Neural progenitor cell (in vitro differentiated cells): ENCODE measurements at regions not wholly inside any gene's neighbourhood (a gene's known extent, or its start where the extent isn't known, plus 50 kb on each side); places are given as distances from the start of the nearest gene placed in this dataset.

ENCODE experiments used
- DNase-seq: peaks from one replicate; pipeline ENCODE4 v3.0.0-alpha.2; 2016; ENCODE audit warnings: low spot score
- H2AFZ ChIP-seq: fragments of 200-600 bp; sonication (generic); replicated peaks from 2 replicates; pipeline ENCODE4 v1.6.1; 2016; ENCODE audit warnings: antibody characterized with exemption
- H3F3A ChIP-seq: fragments of 200-600 bp; sonication (generic); 2 replicates; pipeline ENCODE4 v1.6.1; 2016; ENCODE audit warnings: antibody characterized with exemption, low read depth
- H3K27ac ChIP-seq: fragments of 200-600 bp; sonication (generic); 2 replicates; pipeline ENCODE4 v1.5.1; 2016; ENCODE audit warnings: mild to moderate bottlenecking
- H3K27me3 ChIP-seq: fragments of 200-600 bp; sonication (generic); 2 replicates; pipeline ENCODE4 v1.6.1; 2016; ENCODE audit warnings: mild to moderate bottlenecking, moderate library complexity
- H3K36me3 ChIP-seq: fragments of 200-600 bp; sonication (generic); 2 replicates; pipeline ENCODE4 v1.5.1; 2016
- H3K4me1 ChIP-seq: fragments of 200-600 bp; sonication (generic); 2 replicates; pipeline ENCODE4 v1.6.1; 2016; ENCODE audit warnings: mixed run types
- H3K4me2 ChIP-seq: fragments of 200-600 bp; sonication (generic); 2 replicates; pipeline ENCODE4 v1.6.1; 2016
- H3K4me3 ChIP-seq: fragments of 200-600 bp; sonication (generic); 2 replicates; pipeline ENCODE4 v1.5.1; 2016
- H3K79me2 ChIP-seq: fragments of 200-600 bp; sonication (generic); 2 replicates; pipeline ENCODE4 v1.6.1; 2016; ENCODE audit warnings: low read depth
- H3K9ac ChIP-seq: fragments of 200-600 bp; sonication (generic); 2 replicates; pipeline ENCODE4 v1.6.1; 2016
- H3K9me3 ChIP-seq: fragments of 200-600 bp; sonication (generic); 2 replicates; pipeline ENCODE4 v1.5.1; 2016; ENCODE audit warnings: low read depth
- H4K20me1 ChIP-seq: fragments of 200-600 bp; sonication (generic); 2 replicates; pipeline ENCODE4 v1.6.1; 2016; ENCODE audit warnings: low read depth
- H3K27ac Mint-ChIP-seq: 3 replicates; pipeline ENCODE4 v1.8.0; 2021; ENCODE audit warnings: mixed read lengths
- H3K27me3 Mint-ChIP-seq: 2 replicates; pipeline ENCODE4 v1.8.0; 2022; ENCODE audit warnings: low read depth, mild to moderate bottlenecking, inconsistent platforms, moderate library complexity, mixed read lengths; ENCODE audit not compliant: insufficient read depth
- H3K36me3 Mint-ChIP-seq: 3 replicates; pipeline ENCODE4 v1.8.0; 2021; ENCODE audit warnings: mixed read lengths
- H3K4me1 Mint-ChIP-seq: 3 replicates; pipeline ENCODE4 v1.8.0; 2021; ENCODE audit warnings: mixed read lengths
- H3K4me3 Mint-ChIP-seq: 3 replicates; pipeline ENCODE4 v1.8.0; 2021; ENCODE audit warnings: mild to moderate bottlenecking, moderate library complexity, mixed read lengths
- H3K9me3 Mint-ChIP-seq: 3 replicates; pipeline ENCODE4 v1.8.0; 2020; ENCODE audit warnings: mixed read lengths
- EZH2 ChIP-seq: fragments of 200-600 bp; sonication (generic); IDR thresholded peaks from 2 replicates; pipeline ENCODE4 v1.6.1; 2017; ENCODE audit warnings: antibody characterized with exemption, mild to moderate bottlenecking, moderate library complexity
- EZH2phosphoT487 ChIP-seq: fragments of 200-600 bp; sonication (generic); IDR thresholded peaks from 2 replicates; pipeline ENCODE4 v1.6.1; 2017; ENCODE audit warnings: antibody characterized with exemption
- TF ChIP-seq, protein P1 (sequence below): fragments of 200-600 bp; sonication (generic); IDR thresholded peaks from 2 replicates; pipeline ENCODE4 v1.5.1; 2017; ENCODE audit warnings: antibody characterized with exemption, mild to moderate bottlenecking

DNA sequence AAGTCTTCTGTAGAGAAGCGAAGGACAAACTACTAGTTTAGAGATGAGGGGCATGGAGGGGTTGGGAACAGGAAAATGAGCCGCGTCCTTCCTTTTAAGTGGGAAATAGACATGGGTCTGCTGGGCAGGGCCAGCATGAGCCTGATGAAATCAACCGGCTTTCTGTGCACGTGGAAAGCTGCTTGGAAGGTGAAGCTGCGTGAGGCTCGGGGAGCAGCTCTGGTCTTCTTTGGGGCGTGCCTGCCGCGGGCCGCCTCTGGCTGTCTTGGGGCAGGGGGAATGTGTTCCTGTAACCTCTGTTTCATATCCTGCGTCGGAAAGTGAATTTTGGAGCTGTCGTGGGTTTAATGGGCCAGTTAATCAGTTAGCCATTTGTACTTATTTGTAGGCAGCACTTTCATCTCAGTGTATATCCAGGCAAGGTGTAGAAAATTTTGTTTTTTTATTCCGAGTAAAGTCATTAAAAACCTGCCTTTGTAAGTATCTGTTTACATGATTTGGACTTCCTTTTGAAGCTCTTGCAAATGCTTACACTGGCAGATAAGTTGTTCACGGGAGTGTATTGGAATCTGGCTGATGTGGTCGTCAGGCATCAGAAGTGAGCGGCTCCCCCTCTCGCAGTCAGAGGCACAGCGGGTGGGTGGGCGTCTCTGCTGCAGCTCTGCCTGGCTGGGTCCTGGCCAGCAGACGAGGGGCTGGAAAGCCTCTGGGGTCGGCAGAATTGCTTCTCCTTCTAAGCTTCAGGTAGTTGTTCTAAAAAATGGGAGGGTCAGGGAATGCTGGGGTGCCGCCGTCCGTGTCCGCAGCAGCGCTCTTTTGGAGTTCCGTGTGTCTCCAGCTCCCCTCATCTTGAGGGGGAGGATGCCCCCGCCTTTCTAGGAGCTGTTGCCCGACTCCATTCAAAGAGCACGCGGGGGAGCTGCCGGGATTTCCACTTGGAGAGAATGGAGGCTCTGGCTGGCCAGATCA, 70.5 kb upstream of the HGFAC start:
- Histone ChIP-seq H3K4me3 (peak overlapping the region; percentile 17), H3K4me1 (peaks cover 44% of the 10 kb centered on the region), H3F3A (peaks cover 27% of the 10 kb centered on the region), H3K27ac (no peak overlapping the region), H3K36me3 (no peaks in the 10 kb centered on the region), H2AFZ (no peak overlapping the region), H3K4me2 (peak overlapping the region; percentile 74), H3K79me2 (peaks cover 17% of the 10 kb centered on the region), H4K20me1 (peaks cover 52% of the 10 kb centered on the region), H3K9ac (no peak overlapping the region), H3K27me3 (peaks cover 8% of the 10 kb centered on the region), H3K9me3 (no peaks in the 10 kb centered on the region)
- peaks cover 21% of the 10 kb centered on the region for H3K36me3 Mint-ChIP-seq
- TF ChIP-seq, protein P1, sequence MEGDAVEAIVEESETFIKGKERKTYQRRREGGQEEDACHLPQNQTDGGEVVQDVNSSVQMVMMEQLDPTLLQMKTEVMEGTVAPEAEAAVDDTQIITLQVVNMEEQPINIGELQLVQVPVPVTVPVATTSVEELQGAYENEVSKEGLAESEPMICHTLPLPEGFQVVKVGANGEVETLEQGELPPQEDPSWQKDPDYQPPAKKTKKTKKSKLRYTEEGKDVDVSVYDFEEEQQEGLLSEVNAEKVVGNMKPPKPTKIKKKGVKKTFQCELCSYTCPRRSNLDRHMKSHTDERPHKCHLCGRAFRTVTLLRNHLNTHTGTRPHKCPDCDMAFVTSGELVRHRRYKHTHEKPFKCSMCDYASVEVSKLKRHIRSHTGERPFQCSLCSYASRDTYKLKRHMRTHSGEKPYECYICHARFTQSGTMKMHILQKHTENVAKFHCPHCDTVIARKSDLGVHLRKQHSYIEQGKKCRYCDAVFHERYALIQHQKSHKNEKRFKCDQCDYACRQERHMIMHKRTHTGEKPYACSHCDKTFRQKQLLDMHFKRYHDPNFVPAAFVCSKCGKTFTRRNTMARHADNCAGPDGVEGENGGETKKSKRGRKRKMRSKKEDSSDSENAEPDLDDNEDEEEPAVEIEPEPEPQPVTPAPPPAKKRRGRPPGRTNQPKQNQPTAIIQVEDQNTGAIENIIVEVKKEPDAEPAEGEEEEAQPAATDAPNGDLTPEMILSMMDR: no peak
- TF ChIP-seq EZH2 (no peak), EZH2phosphoT487 (no peak)
- H3K4me3 Mint-ChIP-seq: peak overlapping the region; percentile 81
- H3K9me3 Mint-ChIP-seq: no peaks in the 10 kb centered on the region
- peak overlapping the region; percentile 63 for H3K27ac Mint-ChIP-seq
- DNase-seq: peak; percentile 65
- peaks cover 23% of the 10 kb centered on the region for H3K27me3 Mint-ChIP-seq
- H3K4me1 Mint-ChIP-seq: peaks cover 64% of the 10 kb centered on the region

DNA sequence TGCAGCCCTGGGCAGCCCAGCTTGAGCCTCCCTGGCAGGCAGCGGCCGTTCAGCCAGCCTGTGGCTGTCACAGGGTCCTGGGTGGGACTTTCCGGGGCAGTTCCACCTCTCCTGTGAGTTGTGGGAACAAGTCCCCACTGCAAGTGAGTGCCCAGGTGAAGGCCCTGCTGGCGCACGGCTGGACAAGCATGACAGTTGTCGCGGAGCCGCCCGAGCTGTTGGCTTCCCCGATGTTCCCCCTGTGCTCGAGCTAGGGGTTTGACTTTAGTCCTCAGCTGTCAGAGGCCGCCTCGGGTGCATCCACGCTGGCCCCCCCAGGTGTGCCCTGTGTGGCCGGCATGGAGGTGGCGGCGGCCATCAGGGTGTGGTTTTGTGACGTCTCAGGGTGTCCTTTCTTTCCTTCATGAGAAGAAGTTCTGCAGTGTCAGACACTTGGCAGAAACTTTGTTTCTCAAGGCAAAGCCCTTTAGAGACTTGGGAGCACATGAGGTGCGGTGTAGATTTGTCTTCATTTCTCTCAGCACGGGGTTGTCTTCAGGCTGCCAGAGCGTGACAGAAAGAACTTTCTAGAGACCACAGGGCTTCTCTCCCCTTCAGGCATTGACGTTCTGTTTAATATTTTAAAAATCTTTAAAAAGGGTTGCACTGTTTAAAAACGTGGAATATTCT, 69.4 kb upstream of the HGFAC start:
- H3K27ac Mint-ChIP-seq: no peak overlapping the region
- no peak overlapping the region for H2AFZ ChIP-seq
- peaks cover 59% of the 10 kb centered on the region for H3K4me1 Mint-ChIP-seq

DNA sequence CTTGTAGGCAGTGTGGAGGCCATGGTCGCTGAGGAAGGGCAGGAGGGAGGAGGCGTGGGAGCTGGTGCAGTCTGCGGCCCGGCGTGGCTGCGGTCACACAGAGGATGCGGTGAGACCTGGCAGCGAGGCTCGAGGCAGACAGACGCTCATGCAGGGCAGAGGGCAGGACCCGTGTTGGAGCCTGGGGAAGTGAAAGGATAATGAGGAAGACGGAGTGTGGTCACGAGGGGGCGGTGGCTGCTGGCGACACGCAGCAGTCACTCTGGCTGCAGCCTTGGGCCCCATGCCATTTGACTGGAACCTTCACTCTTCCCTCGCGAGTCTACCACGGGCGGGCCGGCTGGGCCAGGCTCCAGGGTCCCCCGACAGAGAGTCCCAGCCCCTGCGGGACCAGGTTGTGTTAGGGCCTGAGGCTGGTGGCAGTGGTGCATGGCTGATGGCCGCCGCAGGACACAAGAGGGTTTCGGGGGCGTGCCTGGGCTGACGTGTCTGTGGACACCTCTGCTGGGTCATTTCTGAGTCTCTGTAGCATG, 68.8 kb upstream of the HGFAC start:
- Mint-ChIP-seq H3K4me1 (peaks cover 53% of the 10 kb centered on the region), H3K27me3 (peaks cover 19% of the 10 kb centered on the region), H3K4me3 (peak overlapping the region; percentile 21), H3K9me3 (peaks cover 5% of the 10 kb centered on the region), H3K27ac (no peak overlapping the region), H3K36me3 (peaks cover 27% of the 10 kb centered on the region)
- DNase-seq: no peak
- H3K36me3 ChIP-seq: no peaks in the 10 kb centered on the region
- no peak overlapping the region for H2AFZ ChIP-seq
- peaks cover 17% of the 10 kb centered on the region for H3K79me2 ChIP-seq
- no peak overlapping the region for H3K4me3 ChIP-seq
- peaks cover 45% of the 10 kb centered on the region for H4K20me1 ChIP-seq
- no peak overlapping the region for H3K4me2 ChIP-seq
- peaks cover 27% of the 10 kb centered on the region for H3F3A ChIP-seq
- TF ChIP-seq EZH2: no peak
- H3K9me3 ChIP-seq: no peaks in the 10 kb centered on the region
- no peak overlapping the region for H3K9ac ChIP-seq
- H3K4me1 ChIP-seq: peaks cover 35% of the 10 kb centered on the region
- H3K27me3 ChIP-seq: peaks cover 8% of the 10 kb centered on the region
- H3K27ac ChIP-seq: no peak overlapping the region

More for the DNA sequence above, 69.4 kb upstream of the HGFAC start:
- H3K27me3 Mint-ChIP-seq: peaks cover 23% of the 10 kb centered on the region
- H3K36me3 Mint-ChIP-seq: peaks cover 21% of the 10 kb centered on the region
- Histone ChIP-seq H3K4me3 (no peak overlapping the region), H3F3A (peaks cover 27% of the 10 kb centered on the region), H3K9ac (no peak overlapping the region), H3K4me2 (peak overlapping the region; percentile 74), H3K36me3 (no peaks in the 10 kb centered on the region), H3K27ac (no peak overlapping the region), H3K79me2 (peaks cover 17% of the 10 kb centered on the region), H3K9me3 (no peaks in the 10 kb centered on the region), H4K20me1 (peaks cover 50% of the 10 kb centered on the region), H3K27me3 (peaks cover 8% of the 10 kb centered on the region), H3K4me1 (peaks cover 39% of the 10 kb centered on the region)
- TF ChIP-seq, protein P1: no peak
- TF ChIP-seq EZH2phosphoT487: no peak
- TF ChIP-seq EZH2: no peak
- no peaks in the 10 kb centered on the region for H3K9me3 Mint-ChIP-seq
- peak overlapping the region; percentile 21 for H3K4me3 Mint-ChIP-seq
- no peak for DNase-seq
